Body of pancreas (tissue), 4 donors: ENCODE measurements at regions not wholly inside any gene's neighbourhood (a gene's known extent, or its start where the extent isn't known, plus 50 kb on each side); places are given as distances from the start of the nearest gene placed in this dataset.

Source experiments
- POLR2A ChIP-seq, 3 donors: fragments of 450-650 bp; IDR thresholded peaks; one replicate each; pipeline ENCODE4 v1.6.1; 2016; ENCODE audit warnings: antibody characterized with exemption in 3 of 3, mild to moderate bottlenecking in 2 of 3
- TF ChIP-seq, protein P1 (sequence below), 7 experiments: fragments of 450-650 bp in 4 of 7; fragments of 200-600 bp in 3 of 7; sonication (generic) in 3 of 7; IDR thresholded peaks; one replicate each; pipeline ENCODE4 v1.5.1; 2016 to 2019; ENCODE audit warnings: antibody characterized with exemption in 7 of 7

DNA sequence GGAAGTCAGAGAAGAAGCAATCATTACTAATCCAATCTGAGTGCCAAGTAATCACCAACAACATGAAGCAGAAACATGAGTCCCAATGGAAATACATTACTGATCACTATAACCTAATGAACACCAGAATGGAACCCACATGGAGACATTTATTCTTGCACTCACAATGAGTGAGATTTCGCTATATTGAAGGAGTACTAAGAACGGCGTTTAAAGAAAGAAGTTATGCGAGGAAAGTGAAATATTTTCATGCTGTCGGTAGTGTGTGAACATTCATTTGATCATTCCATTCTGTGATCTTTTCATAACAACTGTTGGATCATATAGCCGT is 181.1 kb downstream of the IRS1 start:
- TF ChIP-seq, protein P1, sequence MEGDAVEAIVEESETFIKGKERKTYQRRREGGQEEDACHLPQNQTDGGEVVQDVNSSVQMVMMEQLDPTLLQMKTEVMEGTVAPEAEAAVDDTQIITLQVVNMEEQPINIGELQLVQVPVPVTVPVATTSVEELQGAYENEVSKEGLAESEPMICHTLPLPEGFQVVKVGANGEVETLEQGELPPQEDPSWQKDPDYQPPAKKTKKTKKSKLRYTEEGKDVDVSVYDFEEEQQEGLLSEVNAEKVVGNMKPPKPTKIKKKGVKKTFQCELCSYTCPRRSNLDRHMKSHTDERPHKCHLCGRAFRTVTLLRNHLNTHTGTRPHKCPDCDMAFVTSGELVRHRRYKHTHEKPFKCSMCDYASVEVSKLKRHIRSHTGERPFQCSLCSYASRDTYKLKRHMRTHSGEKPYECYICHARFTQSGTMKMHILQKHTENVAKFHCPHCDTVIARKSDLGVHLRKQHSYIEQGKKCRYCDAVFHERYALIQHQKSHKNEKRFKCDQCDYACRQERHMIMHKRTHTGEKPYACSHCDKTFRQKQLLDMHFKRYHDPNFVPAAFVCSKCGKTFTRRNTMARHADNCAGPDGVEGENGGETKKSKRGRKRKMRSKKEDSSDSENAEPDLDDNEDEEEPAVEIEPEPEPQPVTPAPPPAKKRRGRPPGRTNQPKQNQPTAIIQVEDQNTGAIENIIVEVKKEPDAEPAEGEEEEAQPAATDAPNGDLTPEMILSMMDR (IDR thresholded peaks at IDR 0.05), result no peak
- TF ChIP-seq POLR2A (IDR thresholded peaks at IDR 0.05), result no peak
